Inflammatory macrophage (primary cell): ENCODE measurements at regions not wholly inside any gene's neighbourhood (a gene's known extent, or its start where the extent isn't known, plus 50 kb on each side); places are given as distances from the start of the nearest gene placed in this dataset.
"Not testable (repeated sequence)": the region's sequence is repeated elsewhere in the genome, so short reads cannot be mapped to it uniquely, and the experiment has no call there.

Experiments used
- DNase-seq, 2 donors: peaks; one replicate each; pipeline ENCODE4 v3.0.0-alpha.2; 2020 to 2022

DNA sequence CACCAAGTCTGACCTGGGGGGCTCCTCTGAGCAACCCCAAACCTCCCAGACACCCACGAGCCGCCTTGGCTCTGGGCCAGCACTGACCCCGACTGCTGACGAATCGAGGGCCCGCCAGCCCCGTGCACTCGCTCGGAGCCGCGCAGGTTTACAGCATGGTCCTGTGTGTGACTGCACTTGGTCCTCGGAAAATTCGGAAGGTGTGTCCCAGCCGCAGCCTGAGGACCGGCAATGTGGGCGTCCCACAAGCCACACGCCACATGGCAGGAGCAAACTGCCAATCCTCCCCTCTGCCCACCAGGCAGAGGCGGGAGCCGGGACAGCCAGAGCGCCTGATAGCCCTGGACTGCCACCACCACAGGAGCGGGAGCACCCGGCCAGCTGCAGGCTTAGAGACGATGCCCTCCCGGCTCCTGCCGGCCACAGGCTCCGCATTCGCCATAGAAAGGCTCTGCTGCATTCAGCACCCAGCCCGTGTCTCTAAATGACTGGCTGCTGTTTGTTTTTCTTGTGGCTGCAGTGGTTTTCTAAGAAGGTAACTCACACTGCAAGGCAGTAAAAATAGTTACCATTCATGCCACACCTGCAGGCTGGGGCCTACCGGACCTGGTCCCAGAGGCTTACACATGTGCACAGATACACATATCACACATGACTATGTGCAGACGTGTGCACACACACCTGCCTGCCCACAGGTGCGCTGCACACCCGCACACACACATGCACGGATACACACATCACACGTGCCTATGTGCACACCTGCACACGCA is 5415.3 kb upstream of the TPTE start:
- not testable (repeated sequence) for DNase-seq

DNA sequence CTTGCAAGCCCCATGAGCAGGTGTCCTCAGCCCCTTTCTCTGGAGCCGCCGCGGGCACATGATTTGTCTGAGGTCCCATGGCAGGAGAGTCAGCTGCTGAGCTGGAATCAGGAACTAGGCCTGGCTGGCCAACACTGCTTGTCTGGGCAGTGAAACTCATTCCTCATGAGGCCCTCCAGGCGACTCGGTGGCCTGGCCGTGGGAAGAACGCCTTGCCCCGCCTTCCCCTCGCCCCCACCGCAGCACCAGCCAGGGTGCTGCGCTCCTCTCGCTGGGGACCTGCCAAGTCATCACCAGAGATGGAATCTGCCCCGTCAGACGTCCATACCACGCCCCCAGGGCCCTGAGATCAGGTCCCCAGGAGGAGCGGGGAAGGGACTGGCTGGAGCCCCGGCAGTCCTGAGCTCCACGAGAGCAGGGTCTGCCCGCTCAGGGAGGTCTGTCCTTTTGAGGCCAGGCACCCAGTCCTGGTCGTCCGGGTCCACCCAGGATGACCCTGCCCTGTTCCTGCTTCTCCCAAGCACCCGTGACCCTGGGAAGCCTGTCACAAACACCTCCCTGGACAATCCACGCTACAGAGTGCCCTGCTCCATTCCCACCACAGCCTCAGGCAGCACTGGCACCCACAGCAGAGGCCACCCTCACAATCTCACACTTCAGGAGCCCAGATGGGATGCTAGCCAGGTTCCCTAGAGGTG is 5414.5 kb upstream of the TPTE start:
- DNase-seq = not testable (repeated sequence)

DNA sequence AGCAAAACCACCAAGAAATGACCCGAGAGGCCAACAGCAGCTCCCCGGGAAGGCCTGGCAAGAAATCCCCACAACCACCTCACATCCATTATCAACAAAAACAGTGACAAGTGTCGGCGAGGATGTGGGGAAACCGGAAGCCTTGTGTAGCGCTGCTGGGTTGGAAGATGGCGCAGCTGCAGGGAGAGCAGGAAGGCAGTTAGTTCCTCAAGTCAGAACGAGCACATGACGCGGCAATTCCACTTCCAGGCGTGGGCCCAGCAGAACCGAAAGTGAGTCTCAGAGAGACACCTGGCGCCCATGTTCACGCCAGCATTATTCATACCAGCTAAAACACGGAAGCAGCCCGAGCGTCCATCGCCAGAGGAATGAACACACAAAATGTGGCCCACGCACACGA is 5413.7 kb upstream of the TPTE start:
- DNase-seq = not testable (repeated sequence)

DNA sequence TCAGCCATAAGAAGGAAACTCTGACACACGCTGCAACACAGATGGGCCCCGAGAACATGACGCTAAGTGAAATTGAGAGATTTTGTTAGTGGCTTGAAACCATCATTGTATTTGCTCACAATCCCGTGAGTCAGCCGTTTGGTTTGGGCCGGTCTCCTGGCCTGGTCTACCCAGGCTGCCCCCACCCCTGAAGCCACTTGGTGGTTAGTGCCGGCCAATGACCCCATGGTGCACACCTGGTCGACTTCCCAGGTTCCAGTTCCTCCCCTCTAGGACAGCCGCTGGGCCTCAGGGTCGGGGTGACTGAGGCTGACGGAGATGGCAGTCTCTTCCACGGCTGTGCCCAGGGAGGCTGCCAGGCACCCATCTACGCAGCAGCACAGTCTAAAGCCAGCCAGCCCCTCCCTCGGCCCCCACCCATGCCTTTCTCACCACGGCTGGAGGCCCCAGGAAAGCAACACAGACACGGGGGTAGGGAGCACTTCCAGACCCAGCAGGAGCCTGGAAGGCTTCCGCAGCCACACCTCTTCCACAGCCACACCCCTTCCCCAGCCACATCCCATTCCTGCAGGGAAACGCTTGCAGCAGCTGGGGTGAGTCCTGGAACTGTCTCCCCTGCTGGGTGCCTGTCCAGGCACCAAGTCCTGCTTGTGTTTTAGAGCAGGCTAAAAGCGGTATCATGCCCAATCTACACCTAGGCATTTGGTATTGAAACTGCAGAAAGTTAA is 5413.2 kb upstream of the TPTE start:
- not testable (repeated sequence) for DNase-seq

DNA sequence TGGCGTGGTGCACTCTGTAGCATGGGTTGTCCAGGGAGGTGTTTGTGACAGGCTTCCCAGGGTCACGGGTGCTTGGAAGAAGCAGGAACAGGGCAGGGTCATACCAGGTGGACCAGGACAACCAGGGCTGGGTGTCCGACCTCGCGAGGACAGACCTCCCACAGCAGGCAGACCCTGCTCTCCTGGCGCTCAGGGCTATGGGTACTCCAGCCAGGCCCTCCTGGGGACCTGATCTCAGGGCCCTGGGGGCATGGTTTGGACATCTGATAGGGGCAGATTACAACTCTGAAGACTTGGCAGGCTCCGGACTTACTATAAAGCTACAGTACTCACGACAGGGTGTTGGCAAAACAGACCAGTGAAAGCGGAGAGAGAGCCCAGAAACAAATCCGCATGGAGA is 5410.2 kb upstream of the TPTE start:
- DNase-seq = not testable (repeated sequence)

DNA sequence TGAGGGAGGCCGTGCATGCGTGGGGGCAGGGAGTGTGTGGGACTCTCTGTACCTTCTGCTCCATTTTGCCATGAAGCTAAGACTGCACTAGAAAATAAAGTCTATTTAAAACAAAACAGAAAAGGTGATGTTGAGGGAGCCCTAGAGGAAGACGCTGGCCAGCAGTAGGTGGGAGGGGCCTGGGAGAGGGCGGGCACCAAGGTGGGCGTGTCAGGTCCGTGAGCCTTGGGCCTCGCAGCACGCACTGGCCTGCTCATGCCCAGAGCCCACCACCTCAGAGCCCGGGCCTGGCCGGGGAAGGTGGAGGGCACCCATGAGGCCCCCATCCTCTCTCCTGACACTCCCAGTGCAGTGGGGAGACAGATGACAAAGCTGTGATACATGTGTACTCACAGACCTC is 5408.3 kb upstream of the TPTE start:
- not testable (repeated sequence) for DNase-seq

DNA sequence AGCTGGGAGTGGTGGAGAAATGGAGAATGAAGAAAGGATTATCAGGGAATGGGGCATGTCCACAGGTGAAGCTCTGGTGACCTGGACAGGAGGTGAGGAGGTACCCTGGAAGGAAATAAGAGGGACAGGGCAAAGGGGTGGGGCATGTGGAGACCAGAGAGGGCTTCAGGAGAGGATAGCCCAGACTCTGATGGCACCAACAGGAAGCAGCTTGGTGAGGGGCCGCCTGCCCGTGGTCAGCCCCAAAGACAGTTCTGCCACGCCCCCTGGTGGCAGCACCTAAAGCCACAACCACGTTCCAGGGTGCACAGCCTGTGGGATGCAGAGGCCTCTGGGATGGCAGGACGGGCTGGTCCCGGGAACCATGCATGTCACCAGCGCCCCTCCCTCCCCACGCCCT is 5406.9 kb upstream of the TPTE start:
- not testable (repeated sequence) for DNase-seq

DNA sequence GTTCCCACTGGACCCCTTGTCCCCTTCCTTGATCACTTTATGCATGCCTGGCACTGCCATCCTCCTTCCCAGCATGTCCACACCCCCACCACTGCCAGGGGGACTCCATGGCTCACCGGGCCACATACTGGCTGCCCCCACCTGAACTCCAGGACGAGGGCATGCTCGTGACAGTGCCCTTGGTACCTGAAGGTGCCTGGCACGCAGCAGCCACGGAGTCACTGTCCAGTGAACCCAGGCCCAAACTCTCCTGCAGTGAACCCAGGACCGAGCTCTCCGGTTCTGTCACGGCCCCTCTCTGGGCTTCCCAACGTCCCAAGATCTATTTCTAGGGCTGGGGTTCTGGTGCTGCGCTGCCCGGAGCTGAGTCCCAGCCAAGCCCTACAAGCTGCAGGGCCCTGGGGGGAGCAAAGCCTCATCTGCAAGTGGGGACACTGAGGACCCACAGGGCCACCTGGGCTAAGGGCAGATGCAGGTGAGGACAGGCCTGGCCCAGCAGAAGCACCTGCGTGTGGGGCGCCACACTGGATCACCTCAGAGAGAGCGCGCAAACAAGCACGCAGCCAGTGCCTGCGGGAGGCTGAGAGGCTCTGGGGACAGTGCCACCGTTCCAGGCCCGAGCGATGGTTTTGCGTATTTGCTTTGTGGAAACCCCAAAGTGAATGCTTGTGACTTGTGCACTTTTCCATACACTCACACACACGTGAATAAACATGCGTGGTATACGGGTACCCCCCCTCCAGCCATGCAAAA is 5406.3 kb upstream of the TPTE start:
- not testable (repeated sequence) for DNase-seq

DNA sequence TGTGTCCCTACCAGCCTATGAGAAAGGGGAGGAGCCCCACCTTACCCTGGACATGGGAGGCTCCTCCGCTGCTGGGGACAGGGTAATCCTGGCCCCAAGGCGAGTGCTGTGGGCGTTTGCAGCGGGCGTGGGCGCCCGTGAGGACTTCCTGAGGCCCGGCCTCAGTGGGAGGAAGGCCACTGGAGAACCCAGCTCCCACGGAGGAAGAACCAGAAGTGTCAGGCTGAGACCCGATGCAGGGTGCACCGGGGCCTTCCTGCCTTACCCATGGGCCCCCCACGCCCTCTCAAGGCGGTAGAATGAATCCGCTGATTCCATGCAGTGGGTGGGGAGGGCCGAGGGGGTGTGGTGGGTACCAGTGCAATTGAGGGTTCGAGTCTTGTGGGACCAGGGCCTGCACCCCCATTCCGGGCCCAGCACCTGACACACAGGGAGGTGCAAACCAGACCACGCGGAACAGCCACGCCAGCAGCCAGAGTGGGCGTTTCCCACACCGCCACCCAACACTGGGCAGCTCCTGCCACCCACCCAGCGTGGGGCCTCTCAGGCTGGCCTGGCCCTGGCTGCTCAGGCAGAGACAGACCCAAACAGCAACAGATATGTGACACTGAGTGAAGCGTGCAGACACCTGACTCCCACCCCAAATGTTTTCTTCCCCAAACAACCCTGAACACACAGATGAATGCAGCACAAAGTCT is 5405.6 kb upstream of the TPTE start:
- peak; percentile 20 to 65 for DNase-seq

DNA sequence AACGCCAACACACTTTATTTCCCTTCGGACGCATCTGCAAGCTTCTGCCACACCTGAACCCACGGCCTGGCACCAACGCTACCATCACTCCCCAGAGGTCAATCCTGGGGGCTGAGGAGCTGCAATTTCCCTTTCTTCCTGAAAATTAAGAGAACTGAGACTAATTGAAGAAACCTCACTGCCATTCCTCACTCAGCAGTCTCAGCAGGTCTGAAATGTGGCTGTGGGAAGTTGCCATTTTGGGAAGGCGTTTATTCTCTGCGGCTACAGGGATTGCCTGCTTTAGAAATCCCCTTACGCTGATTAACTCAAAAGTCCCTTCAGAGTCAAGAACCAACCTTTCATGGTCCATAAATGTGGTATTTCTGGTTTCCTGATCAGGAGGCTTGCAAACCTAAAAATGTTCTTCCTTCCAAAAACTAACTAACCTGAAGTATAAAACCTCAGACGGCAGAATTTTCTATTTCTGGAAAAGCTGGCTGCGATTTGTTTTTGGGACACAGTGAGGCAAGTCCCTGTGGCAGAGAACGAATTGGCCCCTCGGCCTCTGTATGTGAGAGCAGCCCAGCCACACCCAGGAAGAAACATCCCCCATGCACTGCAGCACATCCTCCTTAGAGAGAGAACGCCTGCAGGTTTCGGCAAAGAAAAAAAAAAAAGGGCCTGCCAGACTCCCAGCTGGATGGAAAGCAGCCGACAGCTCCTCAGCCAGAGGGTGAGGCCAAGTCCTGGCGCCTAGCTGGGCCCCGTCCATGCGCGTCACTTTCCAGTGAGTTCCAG is 5404.8 kb upstream of the TPTE start:
- DNase-seq = not testable (repeated sequence)

DNA sequence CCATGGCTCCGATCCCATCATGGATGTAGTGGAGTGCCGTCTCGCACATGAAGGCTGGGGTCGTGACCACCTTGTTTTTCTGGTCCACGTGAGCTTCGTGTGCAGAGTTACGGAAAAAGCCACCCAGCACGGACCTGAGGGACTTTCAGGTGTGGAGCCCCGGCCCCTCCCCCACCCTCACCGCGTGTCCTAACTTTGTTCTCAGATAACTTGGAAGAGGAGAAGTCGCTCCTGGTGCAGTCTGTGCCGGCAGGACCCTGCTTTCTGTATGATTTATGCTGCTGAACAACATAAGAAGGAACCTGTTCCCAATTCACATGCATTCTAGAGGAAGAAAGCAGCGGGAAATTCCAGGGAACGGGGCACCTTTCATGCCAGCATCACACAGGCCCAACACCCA is 5404.2 kb upstream of the TPTE start:
- DNase-seq = not testable (repeated sequence)

DNA sequence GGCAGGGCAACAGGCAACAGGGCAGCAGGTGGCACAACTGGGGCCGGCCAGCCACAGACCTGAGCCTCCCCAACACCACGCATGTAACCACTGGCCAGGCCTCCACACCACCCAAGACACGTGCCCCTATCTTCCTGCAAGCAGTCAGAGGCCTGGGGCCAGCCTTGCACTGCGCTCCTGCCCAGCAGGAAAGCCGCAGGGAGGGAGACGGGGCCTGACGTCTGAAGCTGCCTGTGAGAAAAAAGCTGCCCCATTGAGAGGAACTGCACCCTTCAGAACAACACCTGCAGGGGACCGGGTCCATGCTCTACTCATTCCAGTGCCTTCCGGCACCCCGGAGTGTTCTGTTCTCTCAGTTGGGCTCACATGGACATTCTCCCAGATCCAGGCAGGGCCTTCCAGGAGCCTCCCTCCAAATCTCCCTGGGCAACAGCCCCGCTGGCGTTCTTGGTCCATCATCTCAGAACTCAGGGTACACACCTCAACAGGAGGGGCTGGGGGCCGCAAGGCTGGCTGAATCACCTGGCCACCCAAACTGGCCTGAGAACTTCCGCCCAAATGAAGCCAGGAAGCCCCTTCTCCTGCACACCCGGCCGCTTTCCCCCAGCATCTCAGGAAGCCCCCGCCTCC is 5403.6 kb upstream of the TPTE start:
- not testable (repeated sequence) for DNase-seq

DNA sequence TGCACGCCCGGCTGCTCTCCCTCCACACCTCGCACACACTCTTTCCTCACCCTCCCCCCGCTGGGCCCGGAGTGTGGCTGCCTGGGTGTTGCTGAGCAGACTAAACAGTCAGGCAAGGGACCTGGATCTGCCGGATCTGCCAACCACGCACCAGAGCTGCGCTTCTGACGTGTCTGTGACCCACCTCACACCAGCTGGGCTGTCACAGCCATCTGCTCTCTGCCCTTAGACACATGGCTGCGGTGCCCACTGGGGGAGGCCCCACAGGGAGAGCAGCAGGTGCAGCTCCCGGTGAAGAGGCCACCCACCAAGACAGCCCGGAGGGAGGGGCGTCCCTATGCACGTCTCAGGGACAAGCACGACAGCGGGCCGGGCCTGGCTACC is 5403.1 kb upstream of the TPTE start:
- not testable (repeated sequence) for DNase-seq

DNA sequence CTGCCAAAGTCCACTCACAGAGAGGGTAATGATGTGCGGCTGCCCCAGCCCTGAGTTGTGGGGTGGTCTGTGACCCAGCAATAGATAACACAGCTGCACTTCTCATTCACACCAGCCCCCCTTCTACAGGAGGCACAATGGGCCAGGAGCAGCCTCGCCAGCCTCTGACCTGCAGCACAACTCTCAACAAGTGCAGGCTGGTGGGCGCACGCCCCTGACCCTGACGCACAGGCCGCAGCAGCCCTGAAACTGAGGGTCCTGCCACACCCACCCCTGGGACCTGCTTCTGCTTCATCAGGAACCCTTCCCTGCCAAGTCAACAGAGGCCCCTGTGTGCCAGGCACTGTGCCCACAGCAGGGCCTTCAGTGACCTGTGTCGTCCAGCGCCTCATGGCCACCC is 5402.2 kb upstream of the TPTE start:
- DNase-seq = not testable (repeated sequence)

DNA sequence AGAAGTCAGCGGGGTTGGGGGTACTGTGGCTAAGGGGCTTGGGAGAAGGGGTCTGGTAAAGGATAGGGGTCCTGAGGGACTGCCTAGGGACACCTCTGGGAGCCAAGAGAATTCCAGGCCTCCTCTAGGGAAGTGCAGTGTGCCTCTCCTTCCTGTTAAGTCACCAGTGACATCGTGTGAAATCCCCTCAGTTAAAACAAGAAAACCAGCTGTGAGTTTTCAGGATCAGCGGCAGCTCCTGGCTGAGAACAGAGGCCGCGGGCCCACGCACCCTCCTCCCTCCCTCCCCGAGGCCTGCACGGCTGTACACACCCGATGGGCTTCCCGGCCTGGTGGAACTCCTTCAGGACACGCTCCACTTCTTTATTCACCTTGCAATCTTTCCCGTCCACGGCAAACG is 5400.0 kb upstream of the TPTE start:
- DNase-seq = peak; percentile 1 to 2

DNA sequence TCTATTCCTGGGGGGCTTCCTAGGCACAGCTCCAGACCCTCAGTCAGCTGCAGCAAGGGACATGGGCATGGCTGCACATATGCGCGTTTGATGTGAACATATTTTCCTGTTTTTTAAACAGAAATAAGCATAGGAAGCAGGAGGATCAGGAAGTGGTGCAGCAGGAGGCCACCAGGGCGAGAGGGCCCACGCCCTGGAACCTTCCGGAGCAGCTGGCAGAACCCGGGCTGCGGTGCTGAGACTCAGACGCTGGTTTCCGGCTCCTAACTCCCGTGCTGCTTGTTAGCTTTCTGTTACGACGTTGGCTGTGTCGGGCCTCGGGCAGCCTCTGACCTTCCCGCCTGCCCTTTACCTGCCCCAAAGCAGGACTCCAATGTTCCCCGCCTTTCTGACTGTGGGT is 5399.5 kb upstream of the TPTE start:
- not testable (repeated sequence) for DNase-seq

DNA sequence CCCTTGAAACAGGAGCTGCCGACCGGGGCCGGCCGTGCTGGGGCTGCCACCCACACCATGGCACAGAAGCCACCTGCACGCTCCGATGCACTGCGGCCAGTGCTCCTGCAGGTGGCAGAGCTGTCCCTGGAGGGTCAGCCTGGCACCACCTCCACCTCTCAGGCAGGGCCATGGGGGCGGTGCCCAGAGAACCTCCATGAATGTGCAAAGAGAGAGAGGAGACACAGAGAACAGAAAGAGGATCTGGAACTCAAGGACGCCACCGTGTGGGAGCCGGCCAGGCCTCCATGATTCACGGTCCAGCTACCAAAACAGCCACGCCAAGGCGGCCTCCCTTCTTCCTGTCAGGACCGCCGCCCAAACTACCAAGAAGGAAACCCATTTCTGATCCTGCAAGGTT is 5397.7 kb upstream of the TPTE start:
- DNase-seq = not testable (repeated sequence)

DNA sequence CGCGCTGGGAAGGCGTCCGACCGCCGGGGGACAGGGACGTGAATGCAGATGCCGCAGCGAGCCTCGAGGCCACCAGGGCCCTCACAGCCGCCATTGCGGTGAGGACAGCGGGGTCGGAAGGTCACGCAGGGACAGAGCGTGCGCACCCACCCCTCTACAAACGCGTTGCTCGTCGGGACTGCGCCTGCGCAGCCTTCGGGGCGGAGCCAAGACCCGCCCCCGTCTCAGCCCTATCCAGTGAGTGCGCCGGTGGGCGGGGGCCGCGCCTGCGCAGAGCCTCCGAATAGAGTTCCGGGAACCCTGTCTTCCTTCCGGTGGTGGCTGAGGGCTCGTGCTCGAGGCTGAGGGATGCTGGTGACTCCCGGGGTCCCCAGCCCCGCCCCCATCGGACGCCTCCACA is 5393.1 kb upstream of the TPTE start:
- peak; percentile 93 to 94 for DNase-seq

DNA sequence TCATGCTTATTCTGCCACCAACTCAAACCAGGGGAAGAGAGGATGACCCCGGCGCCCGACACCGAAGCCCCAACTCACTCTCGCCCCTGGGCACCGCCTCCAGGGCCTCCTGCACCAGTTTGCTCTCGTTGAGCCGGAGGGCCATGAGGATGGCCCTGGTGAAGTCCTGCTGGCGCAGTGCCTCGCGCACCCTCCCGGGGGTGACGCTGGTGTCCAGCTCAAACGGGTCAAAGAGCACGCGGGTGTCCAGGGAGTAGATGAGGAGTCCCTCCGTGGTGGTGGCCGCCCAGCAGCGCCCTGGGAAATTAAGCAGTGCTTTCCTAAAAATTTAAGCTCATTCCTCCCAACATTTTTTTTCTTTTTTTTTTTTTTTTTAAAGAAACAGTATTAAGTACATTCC is 5387.6 kb upstream of the TPTE start:
- not testable (repeated sequence) for DNase-seq

DNA sequence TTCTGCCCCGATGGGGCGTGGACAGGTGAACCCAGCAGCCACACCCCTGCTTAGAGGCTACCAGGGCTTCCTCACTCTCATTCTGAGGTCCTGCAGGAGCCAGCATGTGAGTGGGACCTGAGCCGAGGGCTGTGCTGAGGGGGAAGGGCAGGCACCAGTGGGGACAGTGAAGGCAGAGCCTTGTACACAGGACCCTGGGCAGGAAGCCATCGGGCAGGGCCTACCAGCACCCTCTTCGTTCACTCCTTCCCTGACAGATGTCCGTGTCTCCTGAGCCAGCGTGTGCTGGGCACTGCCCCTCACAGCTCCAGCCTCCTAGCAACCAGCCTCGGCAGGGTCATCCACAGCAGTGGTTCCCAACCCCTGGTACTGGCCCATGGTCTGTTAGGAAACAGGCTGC is 5385.0 kb upstream of the TPTE start:
- DNase-seq = not testable (repeated sequence)

DNA sequence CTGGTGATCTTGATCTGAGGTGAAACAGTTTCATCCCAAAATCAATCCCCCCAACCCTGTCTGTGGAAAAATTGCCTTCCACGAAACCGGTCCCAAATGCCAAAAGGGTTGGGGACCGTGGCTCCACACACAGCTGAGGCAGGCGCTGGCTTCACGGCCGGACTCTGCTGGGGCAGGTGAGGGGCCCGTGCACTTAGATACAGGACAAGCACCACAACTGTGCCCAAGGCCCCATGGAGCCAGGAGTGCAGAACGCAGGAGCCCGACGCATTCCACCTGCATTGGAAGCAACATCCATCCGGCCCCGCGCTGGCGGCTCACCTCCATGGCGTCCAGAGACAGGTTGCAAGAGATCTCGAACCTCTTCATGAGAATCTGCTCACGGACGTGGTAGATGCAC is 5384.4 kb upstream of the TPTE start:
- DNase-seq = not testable (repeated sequence)
